ENCODE measurements at regions not wholly inside any gene's neighbourhood (a gene's known extent, or its start where the extent isn't known, plus 50 kb on each side); places are given as distances from the start of the nearest gene placed in this dataset.
"Not testable (repeated sequence)": the region's sequence is repeated elsewhere in the genome, so short reads cannot be mapped to it uniquely, and the experiment has no call there.

GRCh38 chr7:67463983-67464382, 467.4 kb downstream of the TYW1 start:
- no peak for DNase-seq (ENCODE audit: low read depth in 2 of 2)

GRCh38 chr7:67466109-67466508, 469.5 kb downstream of the TYW1 start:
- no peak for DNase-seq (ENCODE audit: low read depth in 2 of 2)

DNA sequence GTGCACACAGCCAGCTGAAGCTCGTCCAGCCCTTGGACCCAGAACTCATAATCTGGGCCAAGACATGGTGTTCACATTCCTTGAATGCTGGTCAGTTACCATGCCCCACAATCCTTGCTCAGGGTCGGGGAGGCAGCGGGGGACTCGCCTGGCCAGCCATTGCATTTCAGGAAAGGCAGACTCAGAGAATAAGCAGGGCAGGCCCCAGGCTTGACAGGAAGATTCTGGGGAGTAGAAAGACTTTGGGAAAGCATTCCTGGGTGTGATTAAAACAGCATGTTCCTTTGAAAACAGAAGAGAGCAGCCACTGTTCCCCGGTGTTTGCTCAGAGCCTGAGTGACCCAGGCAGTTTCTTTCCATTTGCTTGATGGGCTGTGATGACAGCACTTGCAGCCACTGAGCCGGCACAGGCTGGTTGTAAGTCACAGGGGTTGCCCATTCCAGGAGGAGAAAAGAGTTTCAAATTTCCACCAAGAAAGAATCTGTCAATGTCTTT, 473.7 kb downstream of the TYW1 start:
- no peak for DNase-seq (ENCODE audit: low read depth in 2 of 2)

DNA sequence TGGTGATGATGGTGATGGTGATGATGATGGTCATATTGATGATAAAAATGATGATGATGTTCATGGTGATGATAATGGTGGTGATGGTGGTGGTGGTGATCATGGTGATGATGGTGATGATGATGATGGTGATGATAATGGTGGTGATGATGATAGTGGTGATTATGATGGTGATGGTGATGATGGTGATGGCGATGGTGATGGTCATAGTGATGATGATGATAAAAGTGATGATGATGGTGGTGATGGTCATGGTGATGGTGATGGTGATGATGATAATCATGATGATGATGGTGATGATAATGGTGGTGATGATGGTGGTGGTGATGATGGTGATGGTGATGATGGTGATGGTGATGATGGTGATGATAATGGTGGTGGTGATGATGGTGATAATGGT, 478.7 kb downstream of the TYW1 start:
- DNase-seq (ENCODE audit: low read depth in 2 of 2), result no peak

DNA sequence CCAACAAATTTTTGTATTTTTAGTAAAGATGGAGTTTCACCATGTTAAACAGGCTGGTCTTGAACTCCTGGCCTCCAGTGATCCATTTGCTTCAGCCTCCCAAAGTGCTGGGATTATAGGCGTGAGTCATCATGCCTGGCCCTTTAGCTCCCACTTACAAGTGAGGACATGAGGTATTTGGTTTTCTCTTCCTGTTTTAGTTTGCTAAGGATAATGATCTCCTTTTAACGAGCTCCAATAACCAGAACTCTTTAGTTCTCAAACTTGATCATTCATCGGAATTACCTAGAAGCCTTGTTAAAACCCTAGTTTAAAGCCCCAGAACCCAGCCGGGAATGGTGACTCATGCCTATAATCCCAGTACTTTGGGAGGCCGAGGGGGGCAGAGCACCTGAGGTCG, 481.4 kb downstream of the TYW1 start:
- DNase-seq (ENCODE audit: low read depth in 2 of 2), result no peak

- peak; percentile 58 to 62 for DNase-seq (ENCODE audit: low read depth in 2 of 2)
These were observed 487.7 kb downstream of the TYW1 start for GRCh38 chr7:67484244-67484751.

DNA sequence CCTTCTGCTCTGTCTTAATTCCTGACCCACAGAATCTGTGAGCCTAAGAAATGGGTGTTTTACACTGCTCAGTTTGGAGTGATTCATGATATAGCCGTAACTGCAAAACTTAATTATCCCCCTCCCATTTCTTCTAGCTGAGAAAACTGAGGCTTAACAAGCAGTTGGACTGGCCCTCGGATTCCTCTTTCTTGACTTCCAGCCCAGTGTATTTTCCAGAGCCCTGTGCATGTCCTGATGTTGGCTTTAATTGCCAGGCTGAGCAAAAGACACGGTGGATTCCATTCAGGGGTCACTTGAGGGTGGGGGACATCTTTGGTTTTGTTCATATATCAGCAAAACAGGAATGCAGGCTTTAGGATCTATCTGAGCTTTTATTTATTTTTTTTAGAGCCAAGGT, 489.8 kb downstream of the TYW1 start:
- DNase-seq (ENCODE audit: low read depth in 2 of 2), result no peak

GRCh38 chr7:67487316-67487715, 490.7 kb downstream of the TYW1 start:
- no peak for DNase-seq (ENCODE audit: low read depth in 2 of 2)

DNA sequence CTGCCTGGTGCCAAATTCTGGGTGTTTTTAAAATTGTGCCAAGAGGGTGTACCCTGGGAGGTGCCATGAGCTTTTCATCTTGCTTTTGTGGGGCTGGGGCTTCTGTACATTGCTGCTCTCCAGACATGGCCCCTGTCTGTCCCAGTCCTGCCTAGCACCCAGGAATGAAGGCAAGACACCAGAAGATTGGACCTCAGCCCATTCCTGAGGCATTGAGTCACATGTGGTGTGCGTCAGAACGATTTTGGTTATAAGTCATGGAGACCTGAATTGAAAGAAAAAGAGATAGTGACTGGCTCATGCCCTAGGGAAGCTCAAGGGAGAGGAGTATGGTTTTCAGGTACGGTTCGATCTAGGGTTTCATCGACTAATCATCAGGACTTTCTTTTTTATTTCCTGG, 493.2 kb downstream of the TYW1 start:
- no peak for DNase-seq (ENCODE audit: low read depth in 2 of 2)

DNA sequence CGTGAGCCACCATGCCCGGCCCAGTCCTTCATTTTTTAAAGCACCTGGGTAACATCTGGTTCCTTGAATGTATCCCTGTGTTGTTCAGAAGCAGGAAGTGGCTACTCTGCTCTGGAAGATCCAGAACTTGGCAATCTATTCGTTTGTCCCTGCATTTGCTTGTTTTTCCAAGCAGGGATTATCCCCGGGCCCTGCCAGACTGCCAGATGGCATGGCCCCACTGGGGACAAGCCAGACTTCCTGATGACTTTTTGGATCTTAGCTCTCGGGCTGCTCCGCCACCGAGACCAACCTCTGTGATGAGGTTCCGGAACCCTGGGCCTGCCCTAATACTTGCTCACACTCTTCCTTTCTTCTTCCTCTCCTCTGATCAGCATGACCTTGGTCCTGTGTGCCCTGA, 496.7 kb downstream of the TYW1 start:
- DNase-seq (ENCODE audit: low read depth in 2 of 2), result no peak

DNA sequence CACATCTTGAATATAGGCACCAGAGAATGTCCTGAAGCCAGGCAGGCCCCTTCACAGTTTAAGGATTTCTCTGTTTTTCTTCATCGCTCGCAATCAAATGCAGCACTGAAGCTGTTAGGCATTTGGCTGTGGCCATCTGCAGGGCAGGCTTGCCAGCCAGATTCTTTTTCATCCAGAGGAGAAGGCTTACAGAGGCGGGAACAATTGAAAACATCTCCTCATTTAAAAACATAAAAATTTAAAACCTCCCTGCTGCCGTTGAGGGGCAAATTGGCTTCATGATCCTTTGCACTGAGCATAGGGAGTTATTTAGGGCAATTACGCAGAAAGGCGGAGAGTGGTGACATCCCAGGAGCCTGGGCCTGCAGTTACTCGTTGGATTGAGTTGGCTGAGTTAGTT, 500.0 kb downstream of the TYW1 start:
- no peak for DNase-seq (ENCODE audit: low read depth in 2 of 2)

DNA sequence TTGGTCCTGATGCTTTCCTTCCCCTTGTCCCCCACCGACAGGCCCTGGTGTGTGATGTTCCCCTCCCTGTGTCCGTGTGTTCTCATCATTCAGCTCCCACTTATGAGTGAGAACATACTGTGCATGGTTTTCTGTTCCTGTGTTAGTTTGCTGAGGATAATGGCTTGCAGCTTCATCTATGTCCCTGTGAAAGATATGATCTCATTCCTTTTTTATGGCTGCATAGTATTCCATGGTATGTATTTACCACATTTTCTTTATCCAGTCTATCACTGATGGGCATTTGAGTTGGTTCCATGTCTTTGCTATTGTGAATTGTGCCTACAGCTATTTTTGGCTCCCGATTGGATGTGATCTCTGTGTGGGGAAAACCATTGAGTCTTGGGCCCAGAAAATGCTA, 501.3 kb downstream of the TYW1 start:
- not testable (repeated sequence) for DNase-seq (ENCODE audit: low read depth in 2 of 2)

- DNase-seq (ENCODE audit: low read depth in 2 of 2), result no peak
These were observed 506.3 kb downstream of the TYW1 start for GRCh38 chr7:67502929-67503328.

DNA sequence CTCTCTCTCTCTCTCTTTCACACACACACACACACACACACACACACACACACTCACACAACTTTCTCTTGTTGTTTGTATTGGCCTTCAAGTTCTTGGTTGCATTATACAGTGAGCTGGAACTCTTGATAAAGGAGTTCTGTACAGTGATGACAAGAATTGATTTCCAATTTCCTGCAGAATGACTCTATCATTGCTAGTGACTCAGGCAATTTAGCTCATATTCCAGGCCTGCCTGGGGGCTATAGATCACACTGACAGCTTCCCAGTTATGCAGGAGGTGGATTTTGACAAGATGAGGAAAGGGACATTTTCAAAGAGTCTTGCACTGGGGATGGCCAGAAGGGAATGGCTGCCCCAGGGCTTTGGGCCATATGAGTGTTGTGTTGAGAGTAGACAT, 508.8 kb downstream of the TYW1 start:
- DNase-seq (ENCODE audit: low read depth in 2 of 2), result no peak

GRCh38 chr7:67512481-67512880, 515.8 kb downstream of the TYW1 start:
- DNase-seq (ENCODE audit: low read depth in 2 of 2), result no peak

- DNase-seq (ENCODE audit: low read depth in 2 of 2), result no peak
These were observed 521.9 kb downstream of the TYW1 start for GRCh38 chr7:67518580-67518979.

- DNase-seq (ENCODE audit: low read depth in 2 of 2), result no peak
These were observed 522.5 kb downstream of the TYW1 start for GRCh38 chr7:67519171-67519570.

- no peak for DNase-seq (ENCODE audit: low read depth in 2 of 2)
These were observed 525.9 kb downstream of the TYW1 start for GRCh38 chr7:67522504-67522903.

DNA sequence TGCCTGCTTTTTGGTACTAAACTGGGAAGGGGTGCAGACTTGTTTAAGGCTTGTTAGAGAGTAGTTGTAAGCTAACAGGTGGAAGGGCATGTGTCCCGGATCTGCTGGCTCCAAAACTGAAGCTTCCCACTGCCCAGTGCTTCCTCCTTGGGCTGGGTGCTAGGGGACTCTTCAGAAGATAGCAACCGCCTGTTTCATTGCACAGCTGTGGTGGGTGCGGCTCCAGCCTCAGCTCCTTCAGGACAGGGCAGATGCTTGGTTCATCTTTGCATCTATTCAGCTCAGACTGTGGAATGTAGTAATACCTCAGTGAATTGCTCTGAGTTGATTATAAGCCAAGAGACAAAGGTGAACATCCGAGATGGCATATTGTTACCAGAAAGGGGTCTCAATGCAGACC, 527.1 kb downstream of the TYW1 start:
- no peak for DNase-seq (ENCODE audit: low read depth in 2 of 2)

DNA sequence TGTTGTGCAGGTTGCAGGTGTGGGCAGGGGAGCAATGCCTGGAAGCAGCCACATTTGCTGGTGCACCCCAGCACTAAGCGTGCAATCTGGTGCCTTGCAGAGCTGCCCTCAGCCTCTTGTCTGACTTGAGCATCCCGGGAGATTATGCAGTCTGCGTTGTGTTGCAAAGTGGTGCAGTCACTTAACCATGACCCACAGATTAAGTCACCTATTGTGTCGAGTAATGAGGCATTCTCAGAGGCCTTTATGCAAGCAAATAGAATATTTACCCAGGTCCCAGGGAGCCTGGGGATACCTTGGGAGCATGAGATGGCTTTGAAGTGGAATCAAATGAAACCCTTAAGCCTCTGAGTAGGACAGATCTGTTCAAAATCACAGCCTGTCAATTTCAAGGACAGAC, 529.0 kb downstream of the TYW1 start:
- DNase-seq (ENCODE audit: low read depth in 2 of 2), result no peak

DNA sequence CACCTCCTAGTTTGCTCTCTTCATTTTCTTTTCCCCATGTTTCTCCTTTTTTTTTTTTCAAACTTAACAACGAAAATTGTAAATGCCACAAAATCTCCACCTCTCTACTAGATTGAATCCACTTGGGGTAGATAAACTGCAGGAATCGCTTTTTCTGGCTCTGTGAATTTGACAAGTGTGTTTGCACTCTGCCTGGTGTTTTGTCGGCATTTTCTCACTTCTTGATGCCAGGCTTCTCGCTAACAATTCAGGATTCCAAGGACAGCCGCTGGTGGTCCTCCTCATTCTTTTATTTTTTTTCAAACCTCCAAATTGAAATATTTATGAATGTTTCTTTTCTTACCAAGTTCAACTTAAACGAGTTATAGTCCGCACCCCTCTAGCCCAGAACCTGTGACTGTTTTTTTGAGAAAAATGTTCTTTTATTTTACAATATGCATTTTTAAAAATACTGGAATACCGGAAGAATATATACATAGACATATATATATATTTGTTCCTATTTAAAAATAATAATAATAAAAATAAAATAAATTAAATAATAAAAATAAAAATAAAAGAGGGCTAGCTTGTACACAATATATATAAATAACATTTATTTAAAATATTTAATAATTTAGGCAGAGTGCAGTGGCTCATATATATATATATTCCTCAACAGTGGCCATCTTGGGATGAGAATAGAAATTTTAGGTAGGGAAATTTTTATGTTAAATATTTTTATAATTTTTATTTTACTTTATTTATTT, 538.8 kb downstream of the TYW1 start:
- no peak for DNase-seq (ENCODE audit: low read depth in 2 of 2)

- no peak for DNase-seq (ENCODE audit: low read depth in 2 of 2)
These were observed 546.3 kb downstream of the TYW1 start for GRCh38 chr7:67542916-67543315.

GRCh38 chr7:67547183-67547907, 550.7 kb downstream of the TYW1 start:
- no peak for DNase-seq (ENCODE audit: low read depth in 2 of 2)
